ENCODE measurements at regions not wholly inside any gene's neighbourhood (a gene's known extent, or its start where the extent isn't known, plus 50 kb on each side); places are given as distances from the start of the nearest gene placed in this dataset.

DNA sequence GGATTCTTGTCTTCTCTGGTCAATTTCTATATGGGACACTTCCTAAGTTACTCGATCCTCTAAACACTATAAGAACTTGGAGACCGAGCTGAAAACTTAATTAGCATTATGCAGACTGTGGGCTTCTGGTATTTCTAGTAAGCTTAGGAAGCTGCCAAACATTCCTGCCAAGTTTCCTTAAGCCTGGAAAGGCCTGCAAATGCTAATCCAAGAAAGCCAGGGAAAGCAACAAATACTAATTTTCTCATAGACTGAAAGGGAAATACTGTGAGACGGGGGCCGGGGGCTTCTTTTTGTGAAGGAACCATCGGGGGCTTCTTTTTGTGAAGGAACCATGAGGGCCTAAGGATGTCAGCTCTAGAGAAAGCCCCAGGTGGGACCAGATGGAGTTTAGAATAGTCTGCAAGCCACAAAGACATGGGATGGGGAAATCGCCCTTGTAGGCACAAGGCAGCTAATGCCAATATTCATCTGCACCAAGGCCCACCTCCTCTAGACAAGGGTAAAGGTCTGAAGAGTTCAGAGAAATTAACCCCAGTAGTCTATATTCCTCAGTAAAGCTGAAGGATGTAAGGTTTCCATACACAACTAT is 332.4 kb upstream of the PRDM1 start (continued):
- TF ChIP-seq ZNF202 (tag by site-specific recombination; IDR thresholded peaks at IDR 0.05; ENCODE audit: borderline replicate concordance) (no peak), ZNF37A (tag by site-specific recombination; IDR thresholded peaks at IDR 0.05) (no peak), ZNF391 (tag by site-specific recombination; IDR thresholded peaks at IDR 0.05; ENCODE audit: borderline replicate concordance, low read depth) (no peak)
- TF ChIP-seq, protein P1, sequence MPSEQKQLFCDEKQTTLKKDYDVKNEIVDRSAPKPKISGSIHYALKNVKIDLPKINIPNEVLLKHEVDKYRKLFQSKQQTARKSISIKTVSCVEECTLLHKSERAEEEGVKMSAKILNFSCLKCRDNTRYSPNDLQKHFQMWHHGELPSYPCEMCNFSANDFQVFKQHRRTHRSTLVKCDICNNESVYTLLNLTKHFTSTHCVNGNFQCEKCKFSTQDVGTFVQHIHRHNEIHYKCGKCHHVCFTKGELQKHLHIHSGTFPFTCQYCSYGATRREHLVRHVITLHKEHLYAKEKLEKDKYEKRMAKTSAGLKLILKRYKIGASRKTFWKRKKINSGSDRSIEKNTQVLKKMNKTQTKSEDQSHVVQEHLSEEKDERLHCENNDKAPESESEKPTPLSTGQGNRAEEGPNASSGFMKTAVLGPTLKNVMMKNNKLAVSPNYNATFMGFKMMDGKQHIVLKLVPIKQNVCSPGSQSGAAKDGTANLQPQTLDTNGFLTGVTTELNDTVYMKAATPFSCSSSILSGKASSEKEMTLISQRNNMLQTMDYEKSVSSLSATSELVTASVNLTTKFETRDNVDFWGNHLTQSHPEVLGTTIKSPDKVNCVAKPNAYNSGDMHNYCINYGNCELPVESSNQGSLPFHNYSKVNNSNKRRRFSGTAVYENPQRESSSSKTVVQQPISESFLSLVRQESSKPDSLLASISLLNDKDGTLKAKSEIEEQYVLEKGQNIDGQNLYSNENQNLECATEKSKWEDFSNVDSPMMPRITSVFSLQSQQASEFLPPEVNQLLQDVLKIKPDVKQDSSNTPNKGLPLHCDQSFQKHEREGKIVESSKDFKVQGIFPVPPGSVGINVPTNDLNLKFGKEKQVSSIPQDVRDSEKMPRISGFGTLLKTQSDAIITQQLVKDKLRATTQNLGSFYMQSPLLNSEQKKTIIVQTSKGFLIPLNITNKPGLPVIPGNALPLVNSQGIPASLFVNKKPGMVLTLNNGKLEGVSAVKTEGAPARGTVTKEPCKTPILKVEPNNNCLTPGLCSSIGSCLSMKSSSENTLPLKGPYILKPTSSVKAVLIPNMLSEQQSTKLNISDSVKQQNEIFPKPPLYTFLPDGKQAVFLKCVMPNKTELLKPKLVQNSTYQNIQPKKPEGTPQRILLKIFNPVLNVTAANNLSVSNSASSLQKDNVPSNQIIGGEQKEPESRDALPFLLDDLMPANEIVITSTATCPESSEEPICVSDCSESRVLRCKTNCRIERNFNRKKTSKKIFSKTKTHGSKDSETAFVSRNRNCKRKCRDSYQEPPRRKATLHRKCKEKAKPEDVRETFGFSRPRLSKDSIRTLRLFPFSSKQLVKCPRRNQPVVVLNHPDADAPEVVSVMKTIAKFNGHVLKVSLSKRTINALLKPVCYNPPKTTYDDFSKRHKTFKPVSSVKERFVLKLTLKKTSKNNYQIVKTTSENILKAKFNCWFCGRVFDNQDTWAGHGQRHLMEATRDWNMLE (tag by site-specific recombination; conservative IDR thresholded peaks at IDR 0.05; ENCODE audit: low read depth): no peak
- TF ChIP-seq, protein P2, sequence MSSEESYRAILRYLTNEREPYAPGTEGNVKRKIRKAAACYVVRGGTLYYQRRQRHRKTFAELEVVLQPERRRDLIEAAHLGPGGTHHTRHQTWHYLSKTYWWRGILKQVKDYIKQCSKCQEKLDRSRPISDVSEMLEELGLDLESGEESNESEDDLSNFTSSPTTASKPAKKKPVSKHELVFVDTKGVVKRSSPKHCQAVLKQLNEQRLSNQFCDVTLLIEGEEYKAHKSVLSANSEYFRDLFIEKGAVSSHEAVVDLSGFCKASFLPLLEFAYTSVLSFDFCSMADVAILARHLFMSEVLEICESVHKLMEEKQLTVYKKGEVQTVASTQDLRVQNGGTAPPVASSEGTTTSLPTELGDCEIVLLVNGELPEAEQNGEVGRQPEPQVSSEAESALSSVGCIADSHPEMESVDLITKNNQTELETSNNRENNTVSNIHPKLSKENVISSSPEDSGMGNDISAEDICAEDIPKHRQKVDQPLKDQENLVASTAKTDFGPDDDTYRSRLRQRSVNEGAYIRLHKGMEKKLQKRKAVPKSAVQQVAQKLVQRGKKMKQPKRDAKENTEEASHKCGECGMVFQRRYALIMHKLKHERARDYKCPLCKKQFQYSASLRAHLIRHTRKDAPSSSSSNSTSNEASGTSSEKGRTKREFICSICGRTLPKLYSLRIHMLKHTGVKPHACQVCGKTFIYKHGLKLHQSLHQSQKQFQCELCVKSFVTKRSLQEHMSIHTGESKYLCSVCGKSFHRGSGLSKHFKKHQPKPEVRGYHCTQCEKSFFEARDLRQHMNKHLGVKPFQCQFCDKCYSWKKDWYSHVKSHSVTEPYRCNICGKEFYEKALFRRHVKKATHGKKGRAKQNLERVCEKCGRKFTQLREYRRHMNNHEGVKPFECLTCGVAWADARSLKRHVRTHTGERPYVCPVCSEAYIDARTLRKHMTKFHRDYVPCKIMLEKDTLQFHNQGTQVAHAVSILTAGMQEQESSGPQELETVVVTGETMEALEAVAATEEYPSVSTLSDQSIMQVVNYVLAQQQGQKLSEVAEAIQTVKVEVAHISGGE (tag by site-specific recombination; conservative IDR thresholded peaks at IDR 0.05; ENCODE audit: low read depth): no peak

DNA sequence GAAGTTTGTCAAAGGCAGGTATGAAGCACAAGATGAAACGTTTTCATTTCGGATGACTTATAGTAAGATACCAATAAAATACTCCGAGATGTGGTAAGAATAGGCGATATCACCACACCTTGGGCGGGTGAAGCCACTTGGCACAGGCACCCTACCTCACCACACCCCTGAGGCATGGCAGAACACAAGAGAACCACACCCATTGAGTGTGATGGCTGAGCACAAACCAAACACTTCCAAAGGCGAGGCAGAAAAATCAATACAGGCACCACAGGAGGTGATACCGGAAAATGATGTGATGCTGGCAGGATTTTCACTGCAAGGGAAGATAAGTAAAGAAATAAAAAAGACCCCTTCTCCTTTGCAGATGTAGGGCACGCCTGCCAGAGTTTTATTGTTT is 332.9 kb upstream of the PRDM1 start:
- no peaks in the 10 kb centered on the region for H3K36me3 ChIP-seq (ENCODE audit: control insufficient read depth in 2 of 2, insufficient read depth in 1 of 2, low read length in 2 of 2)
- CTCF ChIA-PET: interaction anchor here (0.9 to 1.8 kb wide), 2 partner anchors 470 to 505 kb away, joined by 3 to 7 read pairs; no protein-coding TSS in a partner anchor
- no peak overlapping the region for H3K27ac ChIP-seq (ENCODE audit: extremely low read depth, low read depth, low read length)
- H3K9me3 ChIP-seq (ENCODE audit: control insufficient read depth, insufficient read depth, low read depth, low read length): no peaks in the 10 kb centered on the region
- H3K4me3 ChIP-seq (ENCODE audit: low read depth, low read length): no peak overlapping the region
- TF ChIP-seq KLF1 (tag by site-specific recombination; IDR thresholded peaks at IDR 0.05) (peak; percentile 97), ZBTB20 (tag by site-specific recombination; IDR thresholded peaks at IDR 0.05) (no peak)
- no peaks in the 10 kb centered on the region for H3K4me1 ChIP-seq (ENCODE audit: control insufficient read depth, insufficient read depth, low read length)
- POLR2A ChIA-PET: no interaction called here

DNA sequence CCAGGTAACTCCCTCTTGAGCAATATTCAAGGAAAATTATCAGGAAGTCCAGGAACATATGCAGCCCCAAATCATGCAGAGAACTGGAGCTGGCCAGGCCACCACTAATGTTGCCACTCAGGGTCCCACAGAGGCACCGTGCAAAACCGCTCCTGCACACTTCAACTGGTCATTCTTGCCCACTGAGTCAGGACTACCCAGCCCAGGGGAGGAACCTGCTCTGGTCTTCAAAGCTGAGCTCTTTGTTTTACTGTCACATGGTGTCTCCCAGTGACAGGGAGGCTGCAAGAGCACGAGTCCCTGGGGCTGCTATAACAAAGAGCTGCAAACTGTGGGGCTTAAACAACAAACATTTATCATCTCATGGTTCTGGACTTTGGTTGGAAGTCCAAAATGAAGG is 336.0 kb upstream of the PRDM1 start:
- ChIA-PET CTCF (interaction anchor here (0.6 kb wide), 1 partner anchor 316 kb away, joined by 4 read pairs; no protein-coding TSS in a partner anchor), POLR2A (no interaction called here)
- H3K9me3 ChIP-seq (ENCODE audit: control insufficient read depth, insufficient read depth, low read depth, low read length): no peaks in the 10 kb centered on the region
- no peaks in the 10 kb centered on the region for H3K4me1 ChIP-seq (ENCODE audit: control insufficient read depth, insufficient read depth, low read length)
- no peak overlapping the region for H3K27ac ChIP-seq (ENCODE audit: extremely low read depth, low read depth, low read length)
- H3K4me3 ChIP-seq (ENCODE audit: low read depth, low read length): no peak overlapping the region
- H3K36me3 ChIP-seq (ENCODE audit: control insufficient read depth in 2 of 2, insufficient read depth in 1 of 2, low read length in 2 of 2): no peaks in the 10 kb centered on the region
- TF ChIP-seq, protein P3, sequence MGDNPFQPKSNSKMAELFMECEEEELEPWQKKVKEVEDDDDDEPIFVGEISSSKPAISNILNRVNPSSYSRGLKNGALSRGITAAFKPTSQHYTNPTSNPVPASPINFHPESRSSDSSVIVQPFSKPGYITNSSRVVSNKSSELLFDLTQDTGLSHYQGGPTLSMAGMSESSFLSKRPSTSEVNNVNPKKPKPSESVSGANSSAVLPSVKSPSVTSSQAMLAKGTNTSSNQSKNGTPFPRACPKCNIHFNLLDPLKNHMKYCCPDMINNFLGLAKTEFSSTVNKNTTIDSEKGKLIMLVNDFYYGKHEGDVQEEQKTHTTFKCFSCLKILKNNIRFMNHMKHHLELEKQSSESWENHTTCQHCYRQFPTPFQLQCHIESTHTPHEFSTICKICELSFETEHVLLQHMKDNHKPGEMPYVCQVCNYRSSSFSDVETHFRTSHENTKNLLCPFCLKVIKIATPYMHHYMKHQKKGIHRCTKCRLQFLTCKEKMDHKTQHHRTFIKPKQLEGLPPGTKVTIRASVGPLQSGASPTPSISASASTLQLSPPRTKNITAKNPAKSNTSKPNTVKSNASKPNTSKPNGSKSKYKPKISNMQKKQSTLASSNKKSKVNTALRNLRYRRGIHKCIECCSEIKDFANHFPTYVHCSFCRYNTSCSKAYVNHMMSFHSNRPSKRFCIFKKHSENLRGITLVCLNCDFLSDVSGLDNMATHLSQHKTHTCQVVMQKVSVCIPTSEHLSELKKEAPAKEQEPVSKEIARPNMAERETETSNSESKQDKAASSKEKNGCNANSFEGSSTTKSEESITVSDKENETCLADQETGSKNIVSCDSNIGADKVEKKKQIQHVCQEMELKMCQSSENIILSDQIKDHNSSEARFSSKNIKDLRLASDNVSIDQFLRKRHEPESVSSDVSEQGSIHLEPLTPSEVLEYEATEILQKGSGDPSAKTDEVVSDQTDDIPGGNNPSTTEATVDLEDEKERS (tag by site-specific recombination; IDR thresholded peaks at IDR 0.05): no peak
- TF ChIP-seq ZNF571 (tag by site-specific recombination; IDR thresholded peaks at IDR 0.05) (no peak), ZNF473 (tag by site-specific recombination; IDR thresholded peaks at IDR 0.05) (no peak), ZNF138 (tag by site-specific recombination; IDR thresholded peaks at IDR 0.05; ENCODE audit: borderline replicate concordance) (no peak), ZNF2 (tag by site-specific recombination; IDR thresholded peaks at IDR 0.05) (no peak), ZNF214 (tag by site-specific recombination; IDR thresholded peaks at IDR 0.05; ENCODE audit: borderline replicate concordance) (no peak)
- TF ChIP-seq, protein P4, sequence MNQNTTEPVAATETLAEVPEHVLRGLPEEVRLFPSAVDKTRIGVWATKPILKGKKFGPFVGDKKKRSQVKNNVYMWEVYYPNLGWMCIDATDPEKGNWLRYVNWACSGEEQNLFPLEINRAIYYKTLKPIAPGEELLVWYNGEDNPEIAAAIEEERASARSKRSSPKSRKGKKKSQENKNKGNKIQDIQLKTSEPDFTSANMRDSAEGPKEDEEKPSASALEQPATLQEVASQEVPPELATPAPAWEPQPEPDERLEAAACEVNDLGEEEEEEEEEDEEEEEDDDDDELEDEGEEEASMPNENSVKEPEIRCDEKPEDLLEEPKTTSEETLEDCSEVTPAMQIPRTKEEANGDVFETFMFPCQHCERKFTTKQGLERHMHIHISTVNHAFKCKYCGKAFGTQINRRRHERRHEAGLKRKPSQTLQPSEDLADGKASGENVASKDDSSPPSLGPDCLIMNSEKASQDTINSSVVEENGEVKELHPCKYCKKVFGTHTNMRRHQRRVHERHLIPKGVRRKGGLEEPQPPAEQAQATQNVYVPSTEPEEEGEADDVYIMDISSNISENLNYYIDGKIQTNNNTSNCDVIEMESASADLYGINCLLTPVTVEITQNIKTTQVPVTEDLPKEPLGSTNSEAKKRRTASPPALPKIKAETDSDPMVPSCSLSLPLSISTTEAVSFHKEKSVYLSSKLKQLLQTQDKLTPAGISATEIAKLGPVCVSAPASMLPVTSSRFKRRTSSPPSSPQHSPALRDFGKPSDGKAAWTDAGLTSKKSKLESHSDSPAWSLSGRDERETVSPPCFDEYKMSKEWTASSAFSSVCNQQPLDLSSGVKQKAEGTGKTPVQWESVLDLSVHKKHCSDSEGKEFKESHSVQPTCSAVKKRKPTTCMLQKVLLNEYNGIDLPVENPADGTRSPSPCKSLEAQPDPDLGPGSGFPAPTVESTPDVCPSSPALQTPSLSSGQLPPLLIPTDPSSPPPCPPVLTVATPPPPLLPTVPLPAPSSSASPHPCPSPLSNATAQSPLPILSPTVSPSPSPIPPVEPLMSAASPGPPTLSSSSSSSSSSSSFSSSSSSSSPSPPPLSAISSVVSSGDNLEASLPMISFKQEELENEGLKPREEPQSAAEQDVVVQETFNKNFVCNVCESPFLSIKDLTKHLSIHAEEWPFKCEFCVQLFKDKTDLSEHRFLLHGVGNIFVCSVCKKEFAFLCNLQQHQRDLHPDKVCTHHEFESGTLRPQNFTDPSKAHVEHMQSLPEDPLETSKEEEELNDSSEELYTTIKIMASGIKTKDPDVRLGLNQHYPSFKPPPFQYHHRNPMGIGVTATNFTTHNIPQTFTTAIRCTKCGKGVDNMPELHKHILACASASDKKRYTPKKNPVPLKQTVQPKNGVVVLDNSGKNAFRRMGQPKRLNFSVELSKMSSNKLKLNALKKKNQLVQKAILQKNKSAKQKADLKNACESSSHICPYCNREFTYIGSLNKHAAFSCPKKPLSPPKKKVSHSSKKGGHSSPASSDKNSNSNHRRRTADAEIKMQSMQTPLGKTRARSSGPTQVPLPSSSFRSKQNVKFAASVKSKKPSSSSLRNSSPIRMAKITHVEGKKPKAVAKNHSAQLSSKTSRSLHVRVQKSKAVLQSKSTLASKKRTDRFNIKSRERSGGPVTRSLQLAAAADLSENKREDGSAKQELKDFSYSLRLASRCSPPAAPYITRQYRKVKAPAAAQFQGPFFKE (tag by site-specific recombination; IDR thresholded peaks at IDR 0.05; ENCODE audit: borderline replicate concordance): no peak
